HG03460 (cell line): ENCODE measurements at regions not wholly inside any gene's neighbourhood (a gene's known extent, or its start where the extent isn't known, plus 50 kb on each side); places are given as distances from the start of the nearest gene placed in this dataset.
"Not testable (repeated sequence)": the region's sequence is repeated elsewhere in the genome, so short reads cannot be mapped to it uniquely, and the experiment has no call there.

Experiments used
- ATAC-seq: cut with Tn5 transposase; IDR thresholded peaks from one replicate; pipeline ENCODE4 v1.9.1; 2021; ENCODE audit not compliant: unreplicated experiment

GRCh38 chr1:121097127-121097866 lies 86.8 kb downstream of the FAM72B start:
- peak; percentile 96 for ATAC-seq

GRCh38 chr1:121097867-121098215 lies 86.3 kb downstream of the FAM72B start:
- ATAC-seq = not testable (repeated sequence)

GRCh38 chr1:121109025-121109424 lies 75.1 kb downstream of the FAM72B start:
- ATAC-seq = not testable (repeated sequence)

- not testable (repeated sequence) for ATAC-seq
Observed at GRCh38 chr1:121116522-121117297, 67.4 kb downstream of the FAM72B start.

GRCh38 chr1:121117298-121117611 lies 66.9 kb downstream of the FAM72B start:
- ATAC-seq = not testable (repeated sequence)

GRCh38 chr1:121117622-121118479 lies 66.3 kb downstream of the FAM72B start:
- not testable (repeated sequence) for ATAC-seq
